Epithelial cell of prostate (primary cell): ENCODE measurements at regions not wholly inside any gene's neighbourhood (a gene's known extent, or its start where the extent isn't known, plus 50 kb on each side); places are given as distances from the start of the nearest gene placed in this dataset.

Experiments used
- DNase-seq: peaks from one replicate; pipeline ENCODE4 v3.0.0-alpha.2; 2011; ENCODE audit warnings: low read depth, low spot score
- H3K27ac ChIP-seq: fragments of 450-650 bp; 2 replicates; pipeline ENCODE4 v1.5.1; 2017; ENCODE audit warnings: mild to moderate bottlenecking

DNA sequence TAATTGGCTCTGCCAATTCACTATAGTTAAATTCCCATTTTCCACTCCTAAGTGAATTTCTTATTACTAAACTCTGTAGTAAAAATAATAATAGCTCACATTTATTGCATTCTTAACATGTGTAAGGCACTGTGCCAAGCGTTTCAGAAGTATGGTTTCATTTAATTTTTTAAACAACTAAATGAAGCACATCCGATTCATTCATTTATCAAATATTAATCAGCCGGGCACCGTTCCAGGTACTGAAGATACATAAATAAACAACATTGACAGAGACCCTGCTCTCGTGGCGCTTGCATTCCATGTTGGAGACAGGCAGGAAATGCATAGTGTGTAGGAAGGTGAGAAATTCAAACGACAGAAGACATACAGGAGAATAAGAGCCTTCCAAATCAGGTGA lies 423.2 kb upstream of the JARID2 start:
- H3K27ac ChIP-seq = no peak overlapping the region
- no peak for DNase-seq

DNA sequence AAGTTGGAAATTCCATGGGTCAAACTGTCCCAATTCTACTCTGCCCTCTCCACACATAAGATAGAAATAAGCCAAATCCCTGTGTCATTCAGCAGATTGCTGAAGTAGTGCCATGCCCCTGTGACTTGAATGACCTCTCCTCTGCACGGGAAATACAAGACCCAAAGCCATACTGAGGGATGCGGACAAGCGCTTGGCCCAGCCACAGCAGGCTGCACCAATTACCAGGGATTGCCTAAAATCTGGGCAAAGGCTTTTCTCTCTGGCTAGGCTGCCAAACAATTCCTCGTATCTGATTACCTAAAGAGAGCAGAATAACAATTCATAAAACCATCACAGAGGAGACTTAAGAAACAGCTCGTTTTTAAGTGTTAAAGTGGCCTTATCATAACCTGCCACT lies 421.8 kb upstream of the JARID2 start:
- no peak for DNase-seq
- H3K27ac ChIP-seq = no peak overlapping the region

DNA sequence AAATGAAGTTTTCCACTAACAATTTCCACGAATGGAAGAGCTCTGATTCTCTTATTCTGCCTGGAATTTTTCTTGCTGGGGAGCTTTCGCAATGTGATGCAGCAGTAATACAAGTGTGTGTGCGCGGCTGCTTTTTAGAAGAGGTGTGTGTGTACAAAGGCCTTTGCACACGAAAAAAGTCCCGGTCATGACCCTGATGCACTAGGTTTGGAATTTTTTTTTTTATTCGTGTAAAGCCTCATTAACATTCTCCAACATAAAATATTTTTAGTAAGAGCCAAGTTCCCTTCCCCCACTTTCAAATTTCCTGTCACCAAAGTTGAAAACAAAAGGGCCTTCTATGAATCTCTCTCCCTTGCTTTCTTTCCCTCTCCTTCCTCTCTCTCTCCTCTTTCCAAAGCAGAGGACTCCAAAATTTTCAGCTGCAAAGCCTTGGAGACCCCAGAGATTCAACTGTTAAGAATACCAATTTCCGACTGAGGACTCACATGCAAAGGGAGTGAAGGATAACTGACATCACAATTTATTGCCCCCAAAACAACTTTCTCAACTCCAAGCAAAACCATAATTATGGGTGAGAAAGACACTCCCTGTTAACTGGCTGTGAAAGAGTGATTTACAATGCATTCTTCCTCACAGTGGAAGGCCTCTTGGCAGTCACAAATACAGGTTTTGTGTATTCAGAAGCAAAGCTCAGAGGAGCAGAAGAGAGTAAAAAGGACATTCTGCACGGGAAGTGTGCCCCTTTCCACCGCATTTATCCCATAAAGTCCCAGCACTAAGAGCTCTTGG lies 421.2 kb upstream of the JARID2 start:
- DNase-seq = no peak
- H3K27ac ChIP-seq = no peak overlapping the region

DNA sequence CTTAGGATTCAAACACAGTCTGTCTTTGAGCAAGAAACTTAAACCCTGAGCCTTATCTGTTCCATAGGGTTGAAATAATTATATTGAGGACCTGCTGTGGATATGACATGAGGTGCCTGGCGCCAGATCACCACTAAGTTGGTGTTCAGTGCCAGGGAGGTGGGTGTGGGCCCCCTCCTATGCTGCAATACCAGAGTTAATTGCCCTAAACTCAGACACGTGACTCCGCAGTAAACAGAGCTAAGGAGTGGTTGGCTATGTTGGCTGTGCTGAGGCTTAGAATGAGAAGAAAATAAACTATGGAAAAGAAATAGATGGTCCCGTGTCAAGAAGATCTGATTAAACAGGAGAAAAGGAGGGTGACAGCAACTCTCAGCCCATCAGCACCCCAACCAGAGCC lies 419.4 kb upstream of the JARID2 start:
- H3K27ac ChIP-seq = no peak overlapping the region

DNA sequence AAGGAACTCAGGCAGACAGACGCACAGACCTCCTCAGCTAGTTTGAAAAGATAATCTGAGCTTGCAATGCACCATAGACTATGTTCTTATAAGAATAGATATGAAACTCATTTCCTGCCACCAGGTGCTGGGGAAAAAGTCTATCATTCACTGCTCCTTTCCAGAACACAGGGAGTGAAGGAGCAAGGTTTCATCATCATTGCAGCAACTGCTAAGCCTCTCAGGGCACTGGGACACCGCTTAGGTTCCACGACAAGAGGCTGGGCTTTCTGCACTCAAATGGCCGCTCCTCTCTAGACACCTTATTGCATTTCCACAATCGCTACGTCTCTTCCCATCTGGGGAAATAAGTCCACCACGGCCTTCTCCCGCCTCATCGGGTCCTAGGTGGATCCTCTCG lies 418.5 kb upstream of the JARID2 start:
- H3K27ac ChIP-seq = no peak overlapping the region
- no peak for DNase-seq

More for the DNA sequence above, 419.4 kb upstream of the JARID2 start:
- DNase-seq = no peak

DNA sequence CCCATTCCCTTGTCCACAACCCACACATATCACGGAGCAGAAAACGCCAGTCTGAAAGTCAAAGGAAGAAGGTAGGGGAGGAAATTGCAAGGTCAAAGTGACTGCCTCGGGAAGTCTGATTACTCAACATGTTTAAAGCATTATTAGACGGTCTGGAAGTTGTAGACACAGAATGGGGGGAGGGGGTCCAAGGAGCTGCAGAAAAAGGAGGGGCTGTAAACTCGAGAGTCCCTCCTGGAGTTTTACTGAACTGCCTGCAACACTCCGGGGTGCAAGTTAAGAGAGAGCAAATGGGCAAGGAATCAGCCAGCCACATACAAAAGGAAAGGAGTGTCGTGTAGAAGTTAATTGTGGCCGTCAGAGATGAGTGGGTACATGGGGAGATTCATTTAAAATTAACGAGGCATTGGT lies 417.7 kb upstream of the JARID2 start:
- no peak overlapping the region for H3K27ac ChIP-seq
- DNase-seq = no peak

DNA sequence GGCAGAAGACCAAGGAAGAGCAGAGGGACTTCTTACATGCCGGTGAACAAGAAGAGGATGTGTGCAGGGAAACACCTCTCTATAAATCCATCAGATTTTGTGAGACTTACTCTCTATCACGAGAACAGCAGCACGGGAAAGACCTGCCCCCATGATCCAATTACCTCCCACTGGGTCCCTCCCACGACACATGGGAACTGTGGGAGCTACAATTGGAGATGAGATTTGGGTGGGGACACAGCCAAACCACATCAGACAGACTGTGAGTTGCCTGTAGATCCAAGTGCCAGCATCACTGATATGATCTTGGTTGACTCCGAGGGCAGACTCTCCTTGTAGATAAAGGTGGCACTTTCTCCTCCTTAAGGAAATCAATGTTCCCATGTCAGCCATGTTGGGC lies 414.8 kb upstream of the JARID2 start:
- no peak for DNase-seq
- H3K27ac ChIP-seq = no peak overlapping the region

DNA sequence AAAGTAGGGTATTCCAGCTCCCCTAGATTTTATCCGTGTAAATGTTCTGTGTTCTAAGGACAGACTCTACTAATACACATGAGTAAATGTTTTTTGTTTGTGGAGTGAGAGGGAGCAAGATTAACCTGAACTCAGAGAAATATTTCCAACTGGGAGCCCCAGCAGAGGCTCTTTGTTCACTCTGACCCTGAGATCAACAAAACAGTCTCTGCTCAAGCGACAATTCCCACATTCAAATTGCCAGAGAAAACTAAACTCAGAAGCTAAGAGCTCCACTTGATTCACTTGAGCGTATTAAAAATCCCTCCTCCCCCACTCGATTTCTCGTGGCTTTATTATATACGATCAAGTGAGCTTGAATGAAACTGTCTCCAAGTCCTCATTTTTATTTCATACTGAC lies 413.9 kb upstream of the JARID2 start:
- H3K27ac ChIP-seq = no peak overlapping the region
- DNase-seq = no peak

DNA sequence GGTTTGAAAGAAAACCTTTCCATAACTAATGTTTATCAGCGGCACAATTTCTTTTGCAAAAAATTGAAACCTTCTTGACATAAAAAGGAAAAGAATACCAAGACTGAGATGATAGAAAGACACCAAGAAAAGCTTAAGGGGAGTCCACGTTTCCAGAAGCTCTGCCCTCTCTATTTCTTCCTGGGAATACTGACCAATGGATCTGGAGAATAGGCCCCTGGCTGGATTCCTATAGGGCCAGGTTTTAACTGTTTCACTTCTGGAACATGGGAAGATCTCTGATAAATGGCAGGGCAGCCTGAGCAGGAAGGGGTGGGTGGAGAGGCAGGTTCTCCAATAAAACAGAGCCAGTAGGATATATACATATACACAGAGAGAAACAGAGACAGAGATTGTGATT lies 413.4 kb upstream of the JARID2 start:
- DNase-seq = no peak
- no peak overlapping the region for H3K27ac ChIP-seq

DNA sequence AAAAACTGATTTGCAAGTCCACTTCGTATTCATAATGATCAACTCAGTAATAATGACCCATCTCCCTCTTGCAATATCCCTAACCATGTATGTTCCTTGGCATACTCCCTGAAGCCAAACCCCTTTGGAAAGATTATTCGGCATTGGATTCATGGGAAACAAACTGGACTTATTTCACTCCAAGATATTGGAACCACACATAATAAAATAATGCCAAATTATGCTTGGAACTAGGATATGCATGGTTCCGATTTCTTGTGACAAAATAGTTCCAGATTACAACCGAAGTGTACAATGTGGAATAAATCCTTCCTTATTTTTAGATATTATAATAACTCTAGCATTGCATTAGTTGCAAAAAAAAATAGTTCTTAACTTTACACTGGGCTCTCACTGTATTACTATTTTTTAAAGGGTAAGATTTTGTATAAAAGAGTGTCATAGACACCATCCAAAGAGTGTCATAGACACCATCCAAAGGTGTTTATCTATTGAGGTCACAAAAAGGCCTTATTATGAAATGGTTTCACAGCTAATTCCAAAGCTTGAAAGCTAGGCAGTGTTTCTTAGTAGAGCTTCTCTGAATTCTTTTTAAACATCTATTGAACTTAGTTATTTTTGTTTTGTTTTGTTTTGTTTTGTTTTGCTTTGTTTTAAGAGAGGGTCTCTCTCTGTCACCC lies 410.9 kb upstream of the JARID2 start:
- no peak overlapping the region for H3K27ac ChIP-seq
- no peak for DNase-seq

DNA sequence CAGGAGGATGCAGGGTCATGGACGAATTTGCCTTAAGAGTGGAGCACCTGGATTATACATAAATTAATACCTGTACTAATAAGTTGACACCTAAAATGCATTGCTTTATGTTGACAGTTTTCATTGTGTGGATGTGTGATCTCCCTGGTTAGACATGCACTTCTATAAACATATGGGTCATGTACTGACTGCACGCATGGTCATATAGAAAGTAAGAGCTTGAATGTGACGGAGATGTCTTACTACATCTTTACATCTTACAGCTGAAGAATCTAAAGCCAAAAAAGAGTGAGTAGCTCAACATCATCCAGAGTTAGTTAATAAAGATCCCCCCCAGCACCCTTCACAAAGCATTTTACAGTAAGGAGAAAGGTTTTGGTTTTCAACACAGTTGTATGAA lies 408.4 kb upstream of the JARID2 start:
- H3K27ac ChIP-seq = no peak overlapping the region
- no peak for DNase-seq

DNA sequence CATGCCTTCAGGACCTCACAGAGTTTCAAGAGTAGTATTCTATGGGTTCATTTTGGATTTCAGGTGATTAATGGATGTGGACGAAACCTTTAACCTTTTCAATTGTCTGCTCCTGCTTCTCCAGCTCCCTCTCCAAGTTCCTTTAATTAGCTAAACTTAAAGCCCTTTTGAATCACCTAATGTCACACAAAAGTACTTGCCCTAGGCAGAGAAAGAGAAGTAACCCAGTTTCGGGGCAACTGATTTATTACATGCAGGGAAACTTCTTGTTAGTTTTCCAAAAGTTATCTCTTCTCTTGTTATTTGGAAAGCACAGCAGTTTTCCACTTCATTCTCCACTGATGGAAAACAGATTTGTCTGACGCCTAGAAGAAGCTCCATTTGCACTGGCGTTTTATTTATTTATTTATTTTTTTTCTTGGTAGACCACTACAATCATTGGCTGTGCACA lies 407.7 kb upstream of the JARID2 start:
- no peak for DNase-seq
- no peak overlapping the region for H3K27ac ChIP-seq

DNA sequence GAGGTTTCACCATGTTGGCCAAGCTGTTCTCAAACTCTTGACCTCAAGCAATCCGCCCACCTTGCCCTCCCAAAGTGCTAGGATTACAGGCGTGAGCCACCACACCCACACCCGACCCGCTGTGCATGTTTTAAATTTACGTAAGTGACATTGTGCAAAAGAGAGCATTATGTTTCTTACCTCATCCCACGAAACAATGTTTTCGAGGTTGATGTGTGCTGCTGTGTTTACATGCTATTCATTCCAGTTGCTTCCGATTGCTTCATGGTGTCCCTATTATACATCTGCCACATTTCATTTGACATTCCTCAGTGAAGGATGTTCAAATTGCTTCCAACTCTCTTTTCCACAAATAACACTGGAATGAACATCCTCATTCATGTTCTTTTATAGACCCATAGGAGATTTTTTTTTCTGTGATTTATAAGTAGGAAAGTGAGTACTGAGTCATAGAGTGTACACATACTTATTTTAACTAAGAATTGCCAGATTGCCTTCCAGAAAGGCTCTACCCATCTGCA lies 403.9 kb upstream of the JARID2 start:
- peak; percentile 44 for DNase-seq
- peak overlapping the region; percentile 75 for H3K27ac ChIP-seq

DNA sequence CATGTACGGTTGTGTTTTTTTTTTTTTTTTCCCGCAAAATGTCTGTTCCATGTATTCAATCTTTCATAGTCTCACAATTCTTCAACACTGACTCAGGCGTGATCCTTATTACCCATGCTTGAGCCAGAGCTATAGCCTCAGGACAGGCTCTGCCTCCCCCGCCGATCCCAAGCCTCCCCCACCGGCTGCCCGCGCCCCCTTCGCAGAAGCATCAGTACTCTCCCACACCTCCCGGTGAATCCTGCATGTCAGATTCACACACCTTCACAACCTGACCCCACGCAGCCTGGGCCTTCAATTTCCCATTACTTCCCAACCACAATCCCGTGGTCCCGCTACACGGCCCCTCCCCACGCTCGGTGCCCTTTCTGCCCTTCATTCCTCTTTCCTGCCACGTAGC lies 401.5 kb upstream of the JARID2 start:
- DNase-seq = no peak
- H3K27ac ChIP-seq = no peak overlapping the region

DNA sequence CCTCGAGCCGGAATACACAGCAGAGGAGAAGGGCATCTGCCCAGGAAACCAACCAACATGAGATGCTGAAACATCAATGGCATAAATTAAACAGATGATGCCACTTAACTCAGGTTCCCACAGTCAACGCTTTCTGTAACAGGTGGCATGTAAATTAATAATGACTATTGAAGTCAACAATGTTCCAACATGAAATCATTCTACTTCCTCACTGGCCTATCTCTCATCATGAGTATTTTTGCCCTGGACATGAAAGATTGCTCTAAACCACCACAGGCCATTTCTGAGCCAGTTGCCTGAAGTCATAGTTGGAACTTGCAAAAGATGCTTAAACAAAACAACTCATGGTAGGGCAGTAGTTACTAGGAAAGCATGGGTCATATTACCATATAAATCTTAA lies 397.9 kb upstream of the JARID2 start:
- H3K27ac ChIP-seq = no peak overlapping the region
- DNase-seq = no peak

DNA sequence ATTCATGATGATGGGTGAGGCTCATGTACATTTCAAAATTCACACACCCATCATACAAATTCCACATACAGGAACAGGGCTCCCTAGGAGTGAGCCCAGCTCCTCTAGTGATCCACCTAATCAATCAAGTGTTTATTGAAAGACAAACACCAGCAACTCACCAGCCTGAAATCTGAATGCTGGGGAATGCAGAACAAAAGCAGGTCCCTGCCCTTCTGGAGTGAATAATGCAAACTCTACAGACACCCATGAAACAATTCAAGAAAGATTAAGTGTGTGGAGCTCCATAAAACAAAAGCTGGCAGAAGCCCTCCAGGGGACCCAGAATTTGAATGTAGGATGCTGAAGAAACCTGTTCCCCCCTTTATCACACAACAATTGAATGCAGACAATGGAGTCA lies 396.7 kb upstream of the JARID2 start:
- H3K27ac ChIP-seq = no peak overlapping the region
- no peak for DNase-seq

DNA sequence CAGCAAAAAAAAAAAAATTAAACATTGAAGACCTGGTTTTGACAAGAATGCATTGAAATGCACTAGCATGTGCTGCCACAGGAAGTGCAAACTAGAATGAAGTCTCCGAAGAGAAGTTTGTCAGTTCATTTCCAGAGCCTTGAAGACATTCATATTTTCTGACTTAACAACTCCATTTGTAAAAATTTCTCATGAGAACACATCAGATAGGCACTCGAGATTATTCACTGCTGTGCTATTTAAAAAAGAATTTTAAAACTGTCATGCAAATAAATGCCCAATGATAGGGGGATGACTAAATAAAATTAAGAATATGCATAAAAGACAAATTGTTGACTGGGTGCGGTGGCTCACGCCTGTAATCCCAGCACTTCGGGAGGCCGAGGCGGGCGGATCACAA lies 394.6 kb upstream of the JARID2 start:
- no peak overlapping the region for H3K27ac ChIP-seq
- no peak for DNase-seq

DNA sequence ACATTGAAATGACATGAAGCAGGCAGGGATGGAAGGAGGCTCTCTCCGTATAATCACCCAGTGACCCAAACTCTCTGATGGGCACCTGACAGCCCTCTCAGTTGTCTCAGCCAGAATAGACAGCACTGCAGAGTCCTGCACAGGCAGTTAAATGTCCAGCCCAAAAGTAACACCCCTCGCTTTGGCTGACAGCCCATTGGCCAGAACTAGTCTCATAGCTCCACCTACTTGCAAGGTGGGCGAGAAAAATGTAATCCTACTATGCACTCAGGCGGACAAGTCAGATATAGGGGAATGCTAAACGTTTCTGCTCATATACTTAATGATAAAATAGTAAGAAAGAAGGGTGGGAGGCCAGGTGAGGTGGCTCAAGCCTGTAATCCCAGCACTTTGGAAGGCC lies 393.5 kb upstream of the JARID2 start:
- no peak for DNase-seq
- no peak overlapping the region for H3K27ac ChIP-seq

DNA sequence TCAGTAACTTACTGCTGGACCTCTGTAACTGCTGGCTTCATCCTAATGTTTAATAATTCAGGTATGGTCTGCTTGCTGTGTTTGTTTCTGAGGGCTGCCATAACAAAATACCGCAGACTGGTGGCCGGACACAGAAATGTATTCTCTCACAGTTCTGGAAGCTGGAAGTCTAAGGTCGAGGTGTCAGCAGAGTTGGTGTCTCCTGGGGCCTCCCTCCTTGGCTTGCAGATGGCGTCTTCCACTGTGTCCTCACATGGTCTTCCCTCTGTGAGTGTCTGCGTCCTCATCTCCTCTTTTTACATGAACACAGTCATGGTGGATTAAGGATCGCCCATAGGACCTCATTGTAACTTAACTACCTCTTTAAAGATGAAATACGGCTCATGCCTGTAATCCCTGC lies 389.7 kb upstream of the JARID2 start:
- no peak overlapping the region for H3K27ac ChIP-seq
- DNase-seq = no peak

DNA sequence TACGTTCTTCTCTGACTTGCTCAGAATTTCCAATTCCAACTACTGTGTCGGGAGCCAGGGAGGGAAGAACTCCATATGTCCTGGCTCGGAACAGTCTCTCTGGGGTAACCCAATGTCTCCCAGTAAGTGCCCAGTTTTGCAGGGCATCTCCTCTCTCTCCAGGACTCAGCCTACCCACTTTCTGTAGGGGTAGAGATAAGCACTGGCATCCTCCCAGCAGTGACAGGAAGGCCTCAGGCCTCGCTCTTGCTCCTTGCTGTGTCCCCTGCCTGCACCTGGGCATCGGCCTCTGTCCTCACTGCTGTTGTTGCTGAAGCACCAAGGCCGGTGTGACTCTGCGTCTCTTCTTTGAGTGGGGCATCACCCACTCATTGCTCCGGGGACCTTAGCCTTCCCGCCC lies 388.9 kb upstream of the JARID2 start:
- DNase-seq = no peak
- no peak overlapping the region for H3K27ac ChIP-seq

DNA sequence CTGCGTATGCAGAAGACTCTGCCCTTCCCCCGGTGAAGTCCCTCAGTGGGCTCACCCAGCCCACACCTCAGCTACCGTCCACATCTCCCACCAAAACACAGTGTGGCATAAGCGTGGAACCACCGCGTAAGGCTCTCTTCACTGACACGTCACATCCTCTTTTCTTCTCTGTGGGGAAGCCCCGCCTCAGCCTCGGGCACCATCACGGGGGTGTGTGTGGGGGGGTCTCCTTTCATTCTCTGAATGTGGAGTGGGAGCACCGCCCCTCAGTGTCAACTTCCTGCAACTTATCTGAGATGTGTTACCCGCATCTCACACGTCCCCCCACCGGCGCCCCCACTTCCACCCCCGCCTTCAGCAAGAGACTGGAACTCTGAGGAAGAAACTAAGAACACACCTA lies 388.4 kb upstream of the JARID2 start:
- DNase-seq = no peak
- no peak overlapping the region for H3K27ac ChIP-seq

DNA sequence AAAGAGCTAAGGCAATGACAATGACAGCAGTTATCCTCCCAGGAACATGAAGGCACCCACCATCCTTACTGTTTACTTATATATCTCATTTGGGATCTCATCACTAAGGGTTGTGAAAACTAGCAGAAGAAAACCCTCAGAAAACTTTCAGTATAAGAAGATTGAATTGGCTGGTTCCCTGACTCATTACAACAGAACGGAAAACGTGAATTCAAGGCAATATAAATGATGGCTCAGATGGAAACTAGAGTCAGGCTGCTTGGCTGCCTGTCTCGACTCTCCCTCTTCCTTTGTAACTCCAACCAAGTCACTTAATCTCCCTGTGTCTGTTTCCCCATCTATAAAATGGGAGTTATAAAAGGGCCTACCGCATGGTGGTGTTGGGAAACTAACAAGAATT lies 387.1 kb upstream of the JARID2 start:
- DNase-seq = no peak
- H3K27ac ChIP-seq = no peak overlapping the region
